ENCODE measurements at regions not wholly inside any gene's neighbourhood (a gene's known extent, or its start where the extent isn't known, plus 50 kb on each side); places are given as distances from the start of the nearest gene placed in this dataset.

DNA sequence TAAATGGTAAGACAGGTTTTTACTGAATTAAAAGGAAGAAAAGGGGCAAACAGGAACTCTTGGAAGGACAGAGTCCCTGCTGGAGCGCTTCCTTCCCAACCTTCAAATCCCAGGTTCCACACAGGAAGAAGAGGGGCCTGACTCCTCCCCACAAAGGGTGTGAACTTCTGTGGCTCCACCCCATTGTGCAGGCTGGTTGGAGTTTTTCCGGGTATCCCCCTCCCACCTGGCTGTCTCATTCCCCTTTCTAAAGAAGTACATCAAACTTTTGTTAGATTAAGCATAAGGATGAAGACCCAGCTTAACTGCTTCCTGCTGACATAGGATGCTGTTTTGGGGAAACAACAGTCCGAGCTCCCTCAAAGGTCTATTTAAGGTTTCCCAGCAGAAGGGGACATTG lies 187.7 kb downstream of the FCRL5 start:
- TF ChIP-seq, protein P1, sequence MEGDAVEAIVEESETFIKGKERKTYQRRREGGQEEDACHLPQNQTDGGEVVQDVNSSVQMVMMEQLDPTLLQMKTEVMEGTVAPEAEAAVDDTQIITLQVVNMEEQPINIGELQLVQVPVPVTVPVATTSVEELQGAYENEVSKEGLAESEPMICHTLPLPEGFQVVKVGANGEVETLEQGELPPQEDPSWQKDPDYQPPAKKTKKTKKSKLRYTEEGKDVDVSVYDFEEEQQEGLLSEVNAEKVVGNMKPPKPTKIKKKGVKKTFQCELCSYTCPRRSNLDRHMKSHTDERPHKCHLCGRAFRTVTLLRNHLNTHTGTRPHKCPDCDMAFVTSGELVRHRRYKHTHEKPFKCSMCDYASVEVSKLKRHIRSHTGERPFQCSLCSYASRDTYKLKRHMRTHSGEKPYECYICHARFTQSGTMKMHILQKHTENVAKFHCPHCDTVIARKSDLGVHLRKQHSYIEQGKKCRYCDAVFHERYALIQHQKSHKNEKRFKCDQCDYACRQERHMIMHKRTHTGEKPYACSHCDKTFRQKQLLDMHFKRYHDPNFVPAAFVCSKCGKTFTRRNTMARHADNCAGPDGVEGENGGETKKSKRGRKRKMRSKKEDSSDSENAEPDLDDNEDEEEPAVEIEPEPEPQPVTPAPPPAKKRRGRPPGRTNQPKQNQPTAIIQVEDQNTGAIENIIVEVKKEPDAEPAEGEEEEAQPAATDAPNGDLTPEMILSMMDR (IDR thresholded peaks at IDR 0.05): no peak
- TF ChIP-seq MXI1 (IDR thresholded peaks at IDR 0.05; ENCODE audit: low read depth, low read length) (no peak), FOXM1 (IDR thresholded peaks at IDR 0.05; ENCODE audit: low read depth) (no peak), EZH2phosphoT487 (IDR thresholded peaks at IDR 0.05; ENCODE audit: borderline replicate concordance, low read depth) (no peak), NRF1 (IDR thresholded peaks at IDR 0.05; ENCODE audit: low read depth, low read length) (no peak), NFIC (IDR thresholded peaks at IDR 0.05; ENCODE audit: borderline replicate concordance) (no peak), MEF2A (IDR thresholded peaks at IDR 0.05; ENCODE audit: borderline replicate concordance, low read depth) (no peak), RFX5 (IDR thresholded peaks at IDR 0.05; ENCODE audit: low read length) (no peak), FOXJ3 (CRISPR knock-in tag; IDR thresholded peaks at IDR 0.05) (no peak)
- TF ChIP-seq, protein P2, sequence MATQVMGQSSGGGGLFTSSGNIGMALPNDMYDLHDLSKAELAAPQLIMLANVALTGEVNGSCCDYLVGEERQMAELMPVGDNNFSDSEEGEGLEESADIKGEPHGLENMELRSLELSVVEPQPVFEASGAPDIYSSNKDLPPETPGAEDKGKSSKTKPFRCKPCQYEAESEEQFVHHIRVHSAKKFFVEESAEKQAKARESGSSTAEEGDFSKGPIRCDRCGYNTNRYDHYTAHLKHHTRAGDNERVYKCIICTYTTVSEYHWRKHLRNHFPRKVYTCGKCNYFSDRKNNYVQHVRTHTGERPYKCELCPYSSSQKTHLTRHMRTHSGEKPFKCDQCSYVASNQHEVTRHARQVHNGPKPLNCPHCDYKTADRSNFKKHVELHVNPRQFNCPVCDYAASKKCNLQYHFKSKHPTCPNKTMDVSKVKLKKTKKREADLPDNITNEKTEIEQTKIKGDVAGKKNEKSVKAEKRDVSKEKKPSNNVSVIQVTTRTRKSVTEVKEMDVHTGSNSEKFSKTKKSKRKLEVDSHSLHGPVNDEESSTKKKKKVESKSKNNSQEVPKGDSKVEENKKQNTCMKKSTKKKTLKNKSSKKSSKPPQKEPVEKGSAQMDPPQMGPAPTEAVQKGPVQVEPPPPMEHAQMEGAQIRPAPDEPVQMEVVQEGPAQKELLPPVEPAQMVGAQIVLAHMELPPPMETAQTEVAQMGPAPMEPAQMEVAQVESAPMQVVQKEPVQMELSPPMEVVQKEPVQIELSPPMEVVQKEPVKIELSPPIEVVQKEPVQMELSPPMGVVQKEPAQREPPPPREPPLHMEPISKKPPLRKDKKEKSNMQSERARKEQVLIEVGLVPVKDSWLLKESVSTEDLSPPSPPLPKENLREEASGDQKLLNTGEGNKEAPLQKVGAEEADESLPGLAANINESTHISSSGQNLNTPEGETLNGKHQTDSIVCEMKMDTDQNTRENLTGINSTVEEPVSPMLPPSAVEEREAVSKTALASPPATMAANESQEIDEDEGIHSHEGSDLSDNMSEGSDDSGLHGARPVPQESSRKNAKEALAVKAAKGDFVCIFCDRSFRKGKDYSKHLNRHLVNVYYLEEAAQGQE (IDR thresholded peaks at IDR 0.05; ENCODE audit: low read depth, low read length): no peak
- TF ChIP-seq, protein P3, sequence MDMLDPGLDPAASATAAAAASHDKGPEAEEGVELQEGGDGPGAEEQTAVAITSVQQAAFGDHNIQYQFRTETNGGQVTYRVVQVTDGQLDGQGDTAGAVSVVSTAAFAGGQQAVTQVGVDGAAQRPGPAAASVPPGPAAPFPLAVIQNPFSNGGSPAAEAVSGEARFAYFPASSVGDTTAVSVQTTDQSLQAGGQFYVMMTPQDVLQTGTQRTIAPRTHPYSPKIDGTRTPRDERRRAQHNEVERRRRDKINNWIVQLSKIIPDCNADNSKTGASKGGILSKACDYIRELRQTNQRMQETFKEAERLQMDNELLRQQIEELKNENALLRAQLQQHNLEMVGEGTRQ (IDR thresholded peaks at IDR 0.05; ENCODE audit: borderline replicate concordance, low read depth, low read length): no peak

All from SK-N-SH (cell line).